ENCODE measurements at regions not wholly inside any gene's neighbourhood (a gene's known extent, or its start where the extent isn't known, plus 50 kb on each side); places are given as distances from the start of the nearest gene placed in this dataset.

DNA sequence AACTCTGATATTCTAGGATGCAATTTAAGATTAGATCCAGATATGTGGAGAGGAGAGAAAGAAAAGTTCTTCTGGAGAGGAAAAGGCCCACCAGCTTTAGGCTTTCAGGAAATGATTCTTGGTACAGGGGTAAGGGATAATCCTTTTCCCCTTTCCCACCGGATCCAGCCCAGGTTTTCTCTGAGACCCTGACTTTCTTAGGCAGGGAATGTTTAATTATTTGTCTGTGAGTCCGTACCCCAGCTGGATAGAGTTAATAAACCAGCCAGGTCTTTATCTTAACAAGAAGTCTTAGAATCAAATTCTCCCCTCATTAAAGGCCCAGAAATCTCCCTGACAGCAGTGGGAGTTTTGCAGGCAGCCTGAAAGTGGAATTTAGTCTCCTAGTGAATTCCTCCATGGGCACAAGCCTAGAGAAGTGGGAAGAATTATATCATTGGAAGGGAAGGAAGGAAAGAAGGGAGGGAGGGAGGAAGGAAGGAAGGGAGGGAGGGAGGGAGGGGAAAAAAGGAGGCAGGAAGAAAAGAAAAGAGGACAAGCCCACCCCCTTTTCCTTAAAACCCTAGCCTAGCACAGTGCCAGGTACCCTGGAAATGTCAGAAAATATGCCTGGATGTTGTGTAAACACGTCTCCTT is 189.0 kb downstream of the PLPP3 start:
- DNase-seq: no peak

DNA sequence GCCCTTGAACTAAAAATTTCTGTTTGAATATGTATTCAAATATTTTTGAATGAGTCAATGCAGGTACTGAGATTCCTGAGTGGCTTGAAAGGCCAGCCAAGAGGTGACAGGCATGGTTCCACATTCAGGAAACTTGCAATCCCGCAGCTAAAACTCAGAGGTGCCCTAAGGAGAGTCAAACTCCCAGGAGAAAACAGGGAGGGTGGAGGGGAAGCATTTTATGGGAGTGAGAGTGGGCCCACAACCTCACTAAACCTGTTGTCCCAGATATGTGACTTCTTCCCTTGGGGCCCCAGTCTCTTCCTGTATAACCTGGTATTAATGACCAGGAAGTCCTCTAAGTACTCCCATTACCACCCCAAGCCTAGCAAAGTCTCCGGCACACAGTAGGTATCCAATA is 189.6 kb downstream of the PLPP3 start:
- no peak for DNase-seq

DNA sequence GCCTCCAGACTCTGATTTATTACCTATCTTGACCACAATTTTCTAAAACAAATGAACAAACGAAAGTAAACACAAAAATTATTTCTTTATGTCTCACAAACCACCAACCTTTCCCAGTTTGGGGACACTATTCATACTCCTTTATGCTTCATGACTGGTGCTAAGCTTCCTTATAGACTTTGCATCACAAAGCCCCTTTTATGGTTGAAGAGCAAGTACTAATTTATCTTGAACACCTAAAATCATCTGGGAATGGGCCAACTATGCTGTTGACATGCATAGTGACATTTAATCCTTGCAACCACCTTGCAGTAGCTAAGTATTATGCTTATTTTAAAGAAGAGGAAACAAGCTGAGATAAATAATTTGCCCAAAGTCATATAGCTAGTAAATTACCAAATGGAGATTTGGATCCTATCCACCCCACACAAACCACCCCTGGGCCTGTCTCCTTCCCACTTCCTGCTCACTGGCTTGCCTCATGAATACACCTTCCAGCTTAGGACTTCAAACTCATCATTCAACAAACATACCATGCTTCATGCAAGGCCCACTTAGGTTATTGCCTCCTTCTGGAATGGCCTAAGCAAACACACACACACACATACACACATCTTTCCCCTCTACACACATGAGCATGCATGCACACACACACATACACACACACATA is 192.2 kb downstream of the PLPP3 start:
- no peak for DNase-seq

DNA sequence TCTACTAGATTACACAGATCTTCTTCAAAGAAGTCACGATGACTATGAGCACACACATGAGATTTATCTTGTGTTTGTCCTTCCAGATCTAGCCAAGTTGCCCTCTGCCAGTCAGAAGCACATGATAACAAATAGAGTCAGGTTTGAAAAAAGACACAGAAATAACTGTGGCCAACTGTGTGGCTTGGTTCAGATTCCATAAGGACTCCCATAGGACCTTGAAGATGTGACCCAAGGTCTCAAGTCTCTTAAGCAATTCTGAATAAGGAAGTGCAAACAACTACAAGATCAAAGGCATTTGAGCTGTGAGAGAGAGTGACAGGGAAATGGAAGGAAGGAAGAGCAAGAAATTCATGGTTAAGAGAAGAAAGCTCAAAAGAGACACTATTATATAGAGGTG is 194.0 kb downstream of the PLPP3 start:
- no peak for DNase-seq

DNA sequence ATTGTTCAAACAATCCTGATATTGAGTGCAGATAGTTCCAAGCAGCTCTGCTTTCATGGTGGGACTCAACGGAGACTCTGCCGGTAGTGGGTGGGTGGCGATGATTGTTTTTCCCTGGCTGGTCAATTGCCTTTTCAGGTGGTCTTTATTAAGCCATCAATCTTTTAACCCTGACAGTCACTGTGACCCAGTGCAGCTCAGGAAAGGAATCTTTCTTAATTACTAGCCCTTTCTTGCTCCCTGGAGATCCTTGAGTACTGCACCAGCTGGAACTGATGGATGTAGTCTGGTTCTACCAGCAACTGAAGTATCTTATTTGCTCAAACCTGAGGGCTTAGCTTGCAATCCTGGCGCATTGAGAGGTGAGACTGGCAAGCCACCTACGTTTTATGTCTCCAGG is 196.4 kb downstream of the PLPP3 start:
- DNase-seq: no peak

DNA sequence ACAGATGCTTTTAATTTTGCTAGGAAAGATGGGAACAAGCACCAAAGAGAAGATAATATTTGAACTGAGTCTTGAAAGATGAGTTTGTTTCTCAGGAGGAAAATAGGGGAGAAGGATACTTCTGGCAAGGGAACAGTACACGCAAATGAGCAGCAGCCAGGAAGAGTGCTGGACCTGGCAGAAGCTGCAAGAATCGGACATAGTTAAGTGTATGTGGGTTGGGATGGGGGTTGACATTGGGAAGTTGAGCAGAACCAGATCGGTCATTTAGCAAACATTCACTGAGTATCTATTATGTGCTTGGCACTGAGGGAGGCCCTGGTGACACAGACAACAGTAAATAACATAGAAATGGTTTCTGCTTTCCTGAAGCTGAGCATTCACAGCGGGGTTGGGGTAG is 198.8 kb downstream of the PLPP3 start:
- no peak for DNase-seq

DNA sequence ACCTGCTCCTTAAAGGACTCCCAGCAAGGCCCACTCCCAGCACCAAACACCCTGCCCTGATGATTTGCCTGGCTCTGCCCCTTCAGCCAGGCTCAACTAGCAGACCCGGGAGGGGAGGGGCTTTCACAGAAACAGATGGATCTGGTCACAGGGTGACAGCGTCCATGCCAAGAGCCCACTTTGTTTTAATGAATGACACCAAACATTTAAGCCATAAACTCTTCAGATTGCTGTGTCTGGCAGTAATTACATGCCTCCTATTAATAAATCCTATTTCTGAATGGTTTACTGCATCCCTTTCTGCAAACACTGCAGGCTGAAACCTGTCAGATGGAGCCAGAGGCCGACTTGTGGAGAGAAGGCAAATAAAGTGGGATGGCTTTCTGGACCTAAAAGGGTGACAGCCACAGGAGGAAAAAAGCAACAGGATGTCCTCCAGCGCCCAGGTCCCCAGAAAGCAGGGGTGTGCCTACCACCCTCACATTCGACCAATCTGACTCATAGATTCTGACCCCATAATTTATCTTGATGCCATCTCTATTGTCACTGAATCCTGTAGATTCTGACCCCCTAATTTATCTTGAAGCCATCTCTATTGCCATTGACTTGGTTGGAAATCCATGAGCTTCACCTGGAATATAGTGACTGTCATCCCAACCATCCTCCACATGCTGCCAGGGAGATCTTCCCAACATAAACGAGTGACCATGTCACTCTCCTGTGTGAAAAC is 200.9 kb downstream of the PLPP3 start:
- DNase-seq: no peak

DNA sequence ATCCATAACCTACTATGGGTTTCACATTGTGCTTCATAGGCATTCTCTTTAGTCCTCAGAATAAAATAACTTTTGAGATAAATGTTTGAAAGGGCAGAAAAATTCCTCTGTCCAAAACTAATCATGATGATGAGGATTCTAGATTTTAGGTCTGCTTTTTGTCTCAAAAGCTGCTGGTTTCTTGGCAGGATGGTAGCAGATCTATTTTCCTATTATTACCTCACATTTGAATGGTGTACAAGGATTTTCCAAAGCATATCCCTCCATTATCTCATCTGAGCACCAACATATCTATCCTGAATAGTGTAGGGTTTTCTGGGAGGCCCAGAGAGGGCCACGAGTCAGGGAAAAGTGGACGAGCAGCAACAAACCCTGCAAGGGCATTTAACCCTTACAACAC is 201.9 kb downstream of the PLPP3 start:
- DNase-seq: no peak

DNA sequence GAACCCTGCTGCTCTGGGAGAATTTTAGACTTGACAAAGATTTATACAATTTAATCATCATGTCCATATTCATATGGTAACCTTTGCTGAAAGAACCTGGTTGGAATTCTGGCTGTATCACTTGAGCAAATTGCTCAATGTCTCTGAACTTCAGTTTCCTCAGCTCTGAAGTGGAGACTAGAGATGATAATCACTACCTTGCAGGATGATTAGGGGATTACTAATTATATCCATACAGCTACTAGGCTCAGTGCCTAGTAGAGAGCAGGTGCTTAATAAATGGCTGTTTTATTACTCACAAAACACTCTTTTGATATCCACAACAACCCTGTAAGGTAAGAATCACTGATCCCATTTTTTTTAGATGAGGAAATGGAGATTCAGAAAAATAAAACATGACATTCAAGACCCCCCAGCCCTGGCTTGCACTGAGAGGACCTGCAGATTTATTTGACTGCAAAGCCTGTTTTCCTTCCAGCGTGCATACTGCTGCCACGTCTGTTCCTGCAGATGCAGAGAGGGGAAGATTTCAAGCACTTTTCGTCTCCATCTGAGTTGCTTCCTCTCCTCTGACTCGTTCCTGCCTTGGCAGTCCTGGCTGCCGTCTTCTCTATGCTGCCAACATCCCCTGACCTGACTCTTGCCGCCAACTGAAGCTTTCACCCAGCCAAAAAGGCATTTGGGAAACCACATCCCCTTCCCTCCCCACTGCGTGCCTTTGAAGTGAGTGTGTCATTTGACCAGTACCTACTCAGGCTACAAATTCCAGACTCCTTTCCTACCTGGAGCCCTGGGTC is 203.0 kb downstream of the PLPP3 start:
- DNase-seq: no peak

DNA sequence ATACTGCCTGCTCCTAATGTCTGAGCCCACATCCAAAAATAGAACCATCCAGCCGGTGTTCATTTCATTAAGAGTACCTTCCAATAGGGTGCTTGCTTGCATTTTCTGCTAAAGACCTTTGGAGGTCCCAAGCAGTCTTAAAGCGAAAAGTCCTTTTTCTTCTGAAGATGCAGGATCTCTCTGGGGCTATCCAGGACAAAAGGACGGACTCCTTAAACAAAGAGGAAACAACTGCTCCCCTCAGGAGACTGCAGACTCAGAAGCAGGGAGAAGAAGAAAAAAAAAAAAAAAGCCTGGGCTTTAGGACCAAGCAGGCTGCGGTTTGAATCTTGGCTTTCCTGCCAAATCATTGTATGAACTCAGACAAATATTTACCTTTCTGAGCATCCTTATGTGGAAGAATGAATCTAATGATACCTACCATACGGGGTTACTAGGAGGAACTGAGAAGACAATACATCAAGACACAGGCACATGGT is 204.0 kb downstream of the PLPP3 start:
- no peak for DNase-seq

DNA sequence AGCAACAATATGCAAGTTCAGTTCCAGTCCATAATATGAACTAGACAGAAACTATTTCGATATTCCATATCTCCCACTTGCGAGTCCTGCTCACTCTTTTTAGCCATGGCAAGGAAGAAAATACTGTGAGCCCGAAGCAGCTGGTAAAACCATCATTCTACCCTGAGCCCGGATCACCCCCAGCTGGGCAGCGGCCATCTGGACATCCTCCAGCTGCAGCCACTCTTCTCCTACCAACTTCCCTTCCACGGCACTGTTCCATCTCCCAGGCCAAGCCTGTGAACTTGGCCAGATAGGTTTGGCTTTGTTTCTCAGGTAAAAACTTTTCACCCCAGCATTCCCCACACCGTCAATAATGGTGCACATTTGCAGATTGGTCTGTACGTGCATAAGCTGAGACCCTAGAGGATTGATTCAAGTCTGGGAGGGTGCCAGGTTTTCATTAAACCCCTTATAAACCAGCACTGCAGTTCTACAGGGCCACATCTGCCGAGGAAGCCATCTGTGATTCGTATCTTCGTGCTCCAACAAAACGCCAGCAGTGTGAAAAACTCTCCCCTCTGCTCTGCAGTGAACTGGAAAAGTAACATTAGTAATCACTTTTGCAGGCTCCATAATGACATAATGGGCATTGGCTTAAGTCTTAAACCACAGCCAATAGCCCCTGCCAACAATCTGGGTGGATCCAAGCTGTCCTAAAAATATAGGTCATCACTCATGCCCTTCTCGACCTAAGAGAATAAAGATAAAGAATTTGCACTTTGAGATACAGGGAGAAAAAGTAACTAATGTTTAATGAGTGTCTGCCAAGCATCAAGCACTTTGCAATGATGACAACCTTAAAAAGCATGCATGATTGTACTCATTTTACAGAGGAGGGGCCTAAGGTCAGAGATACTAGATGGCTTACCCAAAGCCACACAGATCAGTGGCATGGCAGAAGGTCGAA is 205.1 kb downstream of the PLPP3 start:
- DNase-seq: no peak

DNA sequence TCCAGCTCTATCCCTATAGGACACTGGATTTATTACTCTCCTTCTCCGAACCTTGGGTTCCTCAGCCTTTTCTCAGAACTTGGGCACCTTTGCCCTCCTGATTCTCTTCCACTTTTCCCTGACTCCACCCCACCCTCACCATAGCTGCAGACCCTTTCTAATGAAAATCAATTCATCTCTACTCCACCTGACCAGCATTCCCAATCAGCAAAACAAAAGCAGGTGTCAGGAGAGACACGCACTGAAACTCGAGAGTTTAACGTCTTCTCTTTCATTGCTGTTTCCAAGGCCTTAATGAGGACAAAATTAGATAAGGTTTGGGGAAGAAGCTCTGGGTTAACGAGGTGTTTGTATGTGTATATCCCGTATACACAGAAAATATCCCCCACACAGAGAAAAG is 208.8 kb downstream of the PLPP3 start:
- no peak for DNase-seq

DNA sequence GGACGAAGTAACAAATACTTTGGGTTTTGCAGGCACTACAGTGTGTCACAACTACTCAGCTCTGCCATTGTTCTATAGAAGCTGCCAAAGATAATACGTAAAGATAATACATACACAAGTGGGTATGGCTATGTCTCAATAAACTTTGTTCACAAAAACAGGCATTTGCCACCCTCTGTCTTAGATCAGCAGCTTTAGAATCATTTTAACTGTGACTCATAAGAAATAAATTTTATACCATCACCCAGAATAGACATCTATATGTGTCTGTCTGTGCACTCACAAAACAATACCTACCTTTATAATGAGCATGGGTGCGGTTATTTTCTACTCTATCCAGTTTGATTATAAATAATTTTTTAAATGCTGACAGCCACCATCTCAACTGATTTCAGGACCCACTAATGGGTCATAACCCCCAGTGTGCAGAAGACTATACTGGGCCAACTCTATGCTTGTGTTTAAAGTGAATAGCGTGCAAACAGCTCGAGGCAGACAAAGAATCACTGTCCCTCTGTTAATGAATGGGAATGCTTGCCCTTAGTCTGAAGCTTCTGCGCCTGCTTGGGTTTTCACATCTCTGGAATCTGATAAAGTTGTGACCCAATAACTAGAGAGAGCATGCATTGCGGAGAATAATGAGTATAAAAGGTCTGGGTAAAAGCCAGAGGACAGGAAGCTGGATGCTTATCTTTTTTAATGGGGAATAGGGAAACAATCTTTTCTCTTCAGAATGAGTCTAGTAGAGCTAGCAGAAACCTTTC is 216.2 kb downstream of the PLPP3 start:
- no peak for DNase-seq

DNA sequence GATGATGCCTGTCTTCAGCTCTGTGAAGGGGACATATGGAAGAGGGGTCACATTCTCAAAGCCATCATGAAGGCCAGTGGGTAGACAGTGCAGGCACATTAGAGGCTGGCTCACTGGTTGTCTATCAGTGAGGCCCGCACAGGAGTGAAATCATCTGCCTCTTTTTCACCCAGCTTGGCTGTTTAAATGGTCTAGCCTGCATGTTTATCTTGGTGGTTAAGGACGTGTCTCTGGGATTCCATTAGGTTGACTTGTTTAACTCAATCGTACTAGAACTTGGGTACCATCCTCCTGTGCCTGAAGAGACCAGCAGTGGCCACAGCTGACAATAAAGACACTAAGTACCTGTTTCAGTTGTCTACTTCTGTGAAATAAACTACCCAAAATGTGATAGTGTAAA is 219.3 kb downstream of the PLPP3 start:
- no peak for DNase-seq

DNA sequence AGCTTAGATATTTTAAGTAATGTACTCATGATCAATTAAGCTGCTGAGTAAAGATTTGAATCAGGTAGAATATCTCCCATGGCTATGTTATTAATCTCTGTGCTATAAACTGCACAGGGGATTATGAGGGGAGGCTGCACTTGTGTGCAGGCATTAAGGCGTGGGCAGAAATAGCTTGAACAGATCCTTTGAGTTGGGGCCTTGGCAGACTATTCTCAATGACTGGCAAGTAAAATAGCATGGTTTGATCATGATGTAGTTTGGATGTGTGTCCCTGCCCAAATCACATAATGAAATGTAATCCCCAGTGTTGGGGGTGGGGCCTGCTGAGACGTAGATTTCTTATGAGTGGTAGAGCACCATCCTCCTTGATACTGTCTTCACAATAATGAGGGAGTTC is 220.3 kb downstream of the PLPP3 start:
- DNase-seq: no peak

DNA sequence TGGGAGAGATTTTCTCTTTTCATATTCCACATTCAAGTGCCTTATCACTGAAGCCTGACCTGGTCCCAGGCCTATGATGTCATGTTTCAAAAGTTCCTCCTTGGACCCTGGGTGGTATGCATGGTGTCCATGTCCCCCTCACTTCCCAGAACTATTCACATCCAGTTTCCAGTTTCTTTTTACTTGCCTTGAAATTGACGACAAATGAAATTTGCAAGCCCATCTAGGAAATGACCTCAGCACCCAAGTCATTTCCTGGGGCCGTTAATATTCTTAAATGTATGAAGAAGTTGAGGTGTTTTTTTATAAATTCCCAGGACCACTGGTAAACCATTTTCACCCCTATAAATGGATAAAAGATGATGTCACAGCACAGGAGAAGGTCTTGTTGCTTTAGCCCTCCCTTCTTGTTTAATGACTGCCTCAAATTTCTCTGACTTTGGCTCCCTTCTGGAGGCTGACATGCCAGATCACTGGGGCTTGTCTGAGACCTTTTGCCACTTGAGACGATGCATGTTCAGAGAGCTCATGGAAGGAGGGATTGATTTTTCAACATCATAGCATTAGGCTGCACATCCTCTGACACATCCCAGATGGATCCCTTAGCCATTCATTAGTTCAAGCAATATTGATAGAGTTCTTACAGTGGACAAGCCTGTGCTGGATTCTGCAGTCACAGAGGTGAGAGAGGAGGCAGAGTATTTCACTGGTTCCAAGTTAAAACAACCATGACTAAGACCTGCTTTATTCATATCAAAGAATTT is 221.3 kb downstream of the PLPP3 start:
- no peak for DNase-seq

DNA sequence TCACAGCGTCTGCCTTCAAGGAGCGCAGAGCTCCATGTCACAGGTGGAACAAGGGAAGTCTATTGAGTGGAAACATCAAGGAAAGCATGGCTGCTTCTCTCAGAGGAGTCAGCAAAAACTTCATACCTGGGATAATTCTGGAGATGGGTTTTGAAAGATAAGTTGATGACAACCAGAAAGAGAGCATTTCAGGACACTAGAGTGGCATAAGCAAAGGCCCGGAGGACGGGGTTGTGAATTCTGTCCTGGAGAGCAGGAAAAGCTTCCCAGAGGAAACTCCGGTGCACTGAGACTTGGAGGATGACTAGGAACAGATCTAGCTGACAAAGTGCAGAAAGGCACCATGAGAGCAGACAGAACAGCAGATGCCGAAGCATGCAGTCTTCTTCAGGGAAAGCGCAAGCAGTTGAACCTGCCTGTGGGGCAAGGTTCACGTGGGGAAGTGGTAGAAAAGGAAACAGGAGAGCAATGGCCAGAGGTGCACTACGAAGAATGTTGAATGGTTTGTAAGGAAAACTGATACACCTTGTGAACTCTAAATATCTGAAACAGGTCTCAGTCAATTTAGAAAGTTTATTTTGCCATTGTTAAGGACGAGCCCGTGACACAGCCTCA is 222.9 kb downstream of the PLPP3 start:
- DNase-seq: no peak

DNA sequence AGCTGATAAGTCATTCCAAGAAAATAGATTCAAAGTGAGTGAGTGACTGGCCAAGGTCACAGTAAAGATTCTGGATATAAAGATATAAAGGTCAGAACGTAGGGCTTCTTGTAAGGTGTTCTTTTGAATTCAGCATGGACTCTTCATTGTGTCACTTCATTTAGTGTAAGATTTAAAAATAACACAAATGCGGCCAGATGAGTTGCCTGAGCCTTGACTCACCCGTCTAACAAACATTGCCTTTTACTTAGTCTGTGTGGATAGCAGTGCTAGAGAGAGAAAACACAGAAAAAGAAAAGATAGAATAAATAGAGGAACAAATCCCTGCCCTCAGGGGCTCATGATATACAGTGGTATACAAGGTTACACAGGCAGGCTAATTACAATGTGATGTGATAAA is 223.4 kb downstream of the PLPP3 start:
- no peak for DNase-seq

DNA sequence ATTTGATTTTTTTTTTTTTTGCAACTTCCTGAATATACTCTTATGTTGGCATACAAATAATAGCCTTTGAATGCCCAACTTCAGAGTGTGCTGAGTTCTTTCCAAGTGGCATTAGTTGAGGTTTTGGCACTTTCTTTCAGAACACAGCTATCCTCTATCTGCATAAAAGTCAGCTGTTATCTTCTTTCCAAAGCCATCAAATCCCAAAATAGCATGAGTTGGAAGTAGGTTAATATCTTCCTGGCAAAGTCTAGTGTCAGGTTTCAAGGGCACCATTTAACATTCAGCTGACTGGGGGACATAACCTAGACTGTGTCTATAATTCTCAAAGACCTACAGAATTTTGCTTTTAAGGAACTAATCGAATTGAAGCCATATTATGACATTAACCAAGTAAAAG is 223.9 kb downstream of the PLPP3 start:
- DNase-seq: no peak

DNA sequence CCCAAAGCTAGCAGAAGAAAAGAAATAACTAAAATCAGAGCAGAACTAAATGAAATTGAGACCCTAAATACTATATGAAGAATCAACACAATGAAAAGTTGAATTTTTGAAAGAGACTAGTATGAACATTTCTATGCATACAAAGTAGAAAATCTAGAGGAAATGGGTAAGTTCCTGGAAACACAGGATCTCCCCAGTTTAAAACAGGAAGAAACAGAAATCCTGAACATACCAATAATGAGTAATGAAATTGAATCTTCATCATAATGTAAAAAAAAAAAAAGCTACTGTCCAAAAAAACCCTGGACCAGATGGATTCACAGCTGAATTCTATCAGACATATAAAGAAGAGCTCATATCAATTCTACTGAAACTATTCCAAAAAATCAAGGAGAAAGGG is 233.5 kb downstream of the PLPP3 start:
- DNase-seq: no peak

Measured in NK-92 treated with Interleukin-12 subunit alpha and Interleukin-12 subunit beta, amount 100 ng/mL, for 24 hours (cell line).